T-helper 2 cell (primary cell): ENCODE measurements at regions not wholly inside any gene's neighbourhood (a gene's known extent, or its start where the extent isn't known, plus 50 kb on each side); places are given as distances from the start of the nearest gene placed in this dataset.

Source experiments
- DNase-seq, 5 experiments: peaks; one replicate each; pipeline versions ENCODE4 v3.0.0 to v3.0.0-alpha.2; 2012 to 2022

DNA sequence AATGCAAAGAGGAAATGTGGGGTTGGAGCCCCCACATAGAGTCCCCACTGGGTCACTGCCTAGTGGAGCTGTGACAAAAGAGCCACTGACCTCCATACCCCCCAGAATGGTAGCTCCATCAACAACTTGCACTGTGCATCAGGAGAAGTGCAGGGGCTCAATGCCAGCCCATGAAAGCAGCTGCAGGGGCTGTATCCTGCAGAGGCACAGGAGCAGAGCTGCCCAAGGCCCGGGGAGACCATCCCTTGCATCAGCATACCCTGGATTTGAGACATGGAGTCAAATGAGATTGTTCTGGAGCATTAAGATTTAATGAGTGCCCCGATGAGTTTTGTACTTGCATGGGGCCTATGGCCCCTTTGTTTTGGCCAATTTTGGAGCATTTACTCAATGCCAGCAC lies 1023.6 kb downstream of the VRK1 start:
- no peak for DNase-seq

DNA sequence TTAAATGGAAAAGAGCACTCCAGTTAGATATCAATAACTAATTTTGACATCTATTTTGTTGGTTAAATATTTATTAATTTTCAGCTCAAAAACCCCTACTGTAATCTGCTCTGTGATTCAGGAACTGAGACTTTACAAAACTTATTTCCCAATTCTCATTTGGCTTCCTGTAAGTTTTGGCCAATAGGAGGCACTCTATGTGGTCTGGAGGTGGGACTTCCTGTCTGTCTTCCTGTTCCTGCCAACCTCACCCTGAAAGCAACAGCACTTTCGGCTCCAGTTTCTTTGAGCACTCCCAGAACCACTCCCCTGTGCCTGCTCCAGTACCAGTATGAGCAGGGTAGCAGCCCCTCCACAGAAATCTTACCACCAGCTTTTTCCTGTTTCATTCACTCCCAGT lies 1027.0 kb downstream of the VRK1 start:
- peak in 1 of 5 experiments; percentile 21 for DNase-seq

DNA sequence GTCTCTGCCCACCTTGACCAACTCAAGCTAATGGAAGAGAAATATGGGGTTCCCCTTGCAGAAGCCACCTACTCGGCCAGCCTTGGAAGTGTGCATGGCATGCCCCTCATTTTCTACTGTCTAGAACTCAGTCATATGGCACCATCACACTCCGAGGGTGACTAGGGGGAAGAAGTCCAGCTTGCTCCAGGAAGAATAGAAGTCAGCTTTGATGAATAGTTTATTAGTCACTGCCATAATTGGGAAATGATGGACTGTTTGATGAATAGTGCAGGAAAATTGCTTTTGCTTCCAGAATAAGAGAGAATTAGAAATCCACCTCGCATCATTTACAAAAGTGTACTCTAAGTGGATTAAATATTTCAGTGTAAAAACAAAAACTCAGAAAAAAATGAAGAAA lies 1030.6 kb downstream of the VRK1 start:
- no peak for DNase-seq

GRCh38 chr14:97832776-97833175 lies 1035.6 kb downstream of the VRK1 start:
- no peak for DNase-seq

- DNase-seq = no peak
Measured at GRCh38 chr14:97838986-97839385, 1041.8 kb downstream of the VRK1 start.

- DNase-seq = no peak
Measured at GRCh38 chr14:97840159-97840558, 1043.0 kb downstream of the VRK1 start.

GRCh38 chr14:97841762-97842161 lies 1044.6 kb downstream of the VRK1 start:
- DNase-seq = peak in 1 of 5 experiments; percentile 32

- DNase-seq = no peak
Measured at GRCh38 chr14:97843066-97843465, 1045.9 kb downstream of the VRK1 start.

DNA sequence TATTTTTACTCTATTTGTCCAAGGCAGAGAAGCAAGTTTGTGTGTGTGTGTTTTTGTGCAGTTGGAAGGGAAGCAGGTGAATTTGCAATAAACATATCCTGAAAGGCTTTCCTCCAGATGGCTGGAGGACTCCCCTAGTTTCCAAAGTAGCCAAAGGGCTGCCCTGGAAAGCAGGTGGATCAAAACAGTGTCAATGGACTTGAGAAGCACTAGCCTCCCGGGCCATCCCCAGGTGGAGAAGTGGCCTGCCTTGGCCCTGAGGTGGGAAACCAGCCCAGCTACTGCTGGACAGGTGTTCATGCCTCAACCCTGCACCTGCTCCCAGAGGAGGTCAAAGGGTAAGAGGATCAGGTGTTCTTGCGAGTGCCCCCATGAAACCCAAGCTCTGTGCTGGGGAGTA lies 1046.9 kb downstream of the VRK1 start:
- DNase-seq = no peak

- peak in 2 of 5 experiments; percentile 31 to 77 for DNase-seq
Measured at GRCh38 chr14:97846156-97846555, 1049.0 kb downstream of the VRK1 start.

DNA sequence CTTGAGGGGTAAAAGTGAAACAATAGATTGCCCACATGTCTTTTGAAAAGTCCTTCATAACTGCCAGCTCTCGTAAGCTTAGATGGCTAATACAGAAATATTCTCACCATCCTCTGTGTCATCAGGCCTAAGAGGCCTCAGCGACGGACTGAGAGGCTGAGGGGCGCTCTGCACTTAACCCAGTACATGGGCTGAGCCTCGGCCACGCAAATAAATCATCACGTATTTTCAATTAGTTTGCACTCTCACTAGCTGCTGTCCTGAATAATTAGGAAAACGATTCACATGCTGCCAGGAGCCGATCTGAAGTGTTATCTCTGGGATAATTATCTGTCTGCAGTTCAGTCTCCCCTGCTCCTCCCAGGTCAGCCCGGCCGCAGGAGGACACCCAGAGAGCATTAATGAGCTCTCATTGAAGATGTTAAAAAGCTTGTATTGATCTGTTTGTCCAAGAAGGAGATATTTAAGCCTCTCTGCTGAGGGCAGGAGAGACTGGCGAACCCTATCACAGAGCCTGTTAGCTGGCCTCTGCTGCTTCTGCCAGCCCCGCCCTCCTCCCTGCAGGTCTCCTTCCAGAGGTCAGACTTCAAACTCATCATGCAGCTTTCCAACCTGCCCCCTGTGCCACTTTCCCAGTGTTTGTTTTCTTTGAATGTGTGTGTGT lies 1051.3 kb downstream of the VRK1 start:
- DNase-seq = no peak

GRCh38 chr14:97850466-97850865 lies 1053.3 kb downstream of the VRK1 start:
- DNase-seq = no peak

DNA sequence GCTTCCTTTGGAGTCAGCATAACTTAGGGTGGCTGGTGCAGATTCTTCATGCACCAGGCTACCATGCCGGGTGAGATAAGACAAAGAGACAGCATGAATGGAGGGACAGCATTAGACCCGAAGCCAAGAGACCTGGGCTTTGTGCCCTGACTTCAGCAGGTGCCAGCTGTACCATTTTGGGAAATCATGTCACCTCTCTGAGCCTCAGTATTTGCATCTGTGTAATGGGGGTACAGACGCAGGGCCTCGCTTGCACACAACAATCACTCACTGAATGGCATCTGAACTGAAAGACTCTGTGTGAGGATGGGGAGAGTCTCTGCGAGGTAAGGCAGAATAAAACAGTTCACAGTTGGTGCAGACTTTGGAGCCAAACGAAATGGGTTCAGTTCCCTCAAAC lies 1053.7 kb downstream of the VRK1 start:
- no peak for DNase-seq

DNA sequence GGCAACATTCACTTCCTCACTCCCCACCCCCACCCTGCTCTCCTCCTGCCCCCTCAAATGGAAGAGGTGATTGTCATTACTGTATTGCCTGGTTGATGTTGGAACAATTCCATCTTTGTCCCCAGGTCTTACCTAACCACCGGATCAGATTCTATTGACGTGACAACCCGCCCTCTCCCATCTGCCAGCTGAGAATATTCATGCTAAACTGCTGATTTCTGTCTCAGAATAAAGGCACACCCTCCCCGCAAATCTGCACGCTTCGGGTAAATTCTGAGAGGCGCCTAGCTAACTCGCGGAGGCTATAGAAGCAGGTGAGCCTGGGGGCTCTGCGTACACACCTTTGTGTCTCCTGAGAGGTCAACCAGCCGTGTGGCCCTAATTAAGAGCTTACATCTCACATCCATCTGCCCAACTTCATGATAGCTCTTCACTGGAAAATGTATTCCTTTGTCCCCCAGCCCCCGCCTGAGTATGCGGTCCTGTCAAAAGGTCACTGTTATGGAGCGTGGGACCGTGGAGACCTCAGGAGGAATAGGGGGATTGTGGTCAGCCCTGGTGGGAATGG lies 1054.3 kb downstream of the VRK1 start:
- no peak for DNase-seq

- DNase-seq = no peak
Measured at GRCh38 chr14:97854918-97855317, 1057.7 kb downstream of the VRK1 start.

- DNase-seq = no peak
Measured at GRCh38 chr14:97866195-97866594, 1069.0 kb downstream of the VRK1 start.

DNA sequence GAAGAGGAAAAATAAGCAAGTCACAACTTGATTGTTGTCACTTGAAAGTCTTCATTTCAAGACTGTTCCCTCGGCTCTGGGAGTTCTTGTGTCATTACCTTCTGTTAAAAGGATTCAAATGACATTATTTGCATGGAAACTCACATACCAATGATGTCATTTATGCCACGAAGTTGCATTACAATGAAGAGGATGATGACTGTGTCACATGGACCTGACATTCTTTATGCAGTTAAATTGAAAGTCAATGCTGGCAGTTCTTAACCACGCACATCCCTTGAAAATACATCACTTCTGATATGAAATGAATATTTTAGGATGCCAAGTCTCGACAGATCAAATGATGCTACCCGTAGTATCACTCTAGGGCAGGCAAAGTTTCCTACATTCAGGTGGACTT lies 1069.5 kb downstream of the VRK1 start:
- peak in 1 of 5 experiments; percentile 56 for DNase-seq

DNA sequence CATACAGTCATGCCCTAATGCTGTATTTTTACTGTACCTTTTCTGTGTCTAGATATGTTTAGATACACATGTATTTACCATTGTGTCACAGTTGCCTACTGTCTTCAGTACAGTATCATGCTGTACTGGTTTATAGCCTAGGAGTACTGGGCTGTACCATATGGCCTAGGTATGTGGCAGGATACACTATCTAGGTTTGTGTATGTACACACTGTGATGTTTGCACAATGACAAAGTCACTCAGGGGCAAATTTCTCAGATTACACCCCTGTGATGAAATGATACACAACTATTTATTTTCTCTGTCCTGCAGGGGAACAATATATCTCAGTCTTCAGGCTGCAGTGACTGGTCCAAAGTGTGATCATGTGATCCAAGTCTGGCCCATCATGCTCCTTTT lies 1076.1 kb downstream of the VRK1 start:
- no peak for DNase-seq

- DNase-seq = peak in 1 of 5 experiments; percentile 71
Measured at GRCh38 chr14:97874394-97874793, 1077.2 kb downstream of the VRK1 start.

- DNase-seq = no peak
Measured at GRCh38 chr14:97878206-97878605, 1081.0 kb downstream of the VRK1 start.

GRCh38 chr14:97878727-97879126 lies 1081.5 kb downstream of the VRK1 start:
- peak in 1 of 5 experiments; percentile 85 for DNase-seq

- no peak for DNase-seq
Measured at GRCh38 chr14:97887690-97888089, 1090.5 kb downstream of the VRK1 start.

- no peak for DNase-seq
Measured at GRCh38 chr14:97888331-97888730, 1091.1 kb downstream of the VRK1 start.

DNA sequence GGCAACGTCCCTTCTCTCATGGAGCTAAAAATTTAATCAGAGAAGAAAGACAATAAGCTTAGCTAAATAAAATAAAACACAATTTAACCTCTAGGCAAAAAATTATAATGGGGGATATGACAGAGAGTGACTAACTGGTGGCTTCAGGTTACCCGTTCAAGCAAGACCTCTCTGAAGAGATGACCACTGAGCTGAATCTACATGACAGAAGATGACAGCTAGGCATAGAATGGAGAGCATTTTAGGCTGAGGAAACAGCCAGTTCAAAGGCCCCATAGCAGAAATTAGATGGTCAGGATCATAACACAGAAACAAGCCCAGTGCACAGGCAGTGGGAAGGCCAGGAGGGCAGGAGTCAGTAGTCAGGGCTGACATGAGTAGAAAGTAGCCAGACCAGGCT lies 1094.3 kb downstream of the VRK1 start:
- DNase-seq = no peak

DNA sequence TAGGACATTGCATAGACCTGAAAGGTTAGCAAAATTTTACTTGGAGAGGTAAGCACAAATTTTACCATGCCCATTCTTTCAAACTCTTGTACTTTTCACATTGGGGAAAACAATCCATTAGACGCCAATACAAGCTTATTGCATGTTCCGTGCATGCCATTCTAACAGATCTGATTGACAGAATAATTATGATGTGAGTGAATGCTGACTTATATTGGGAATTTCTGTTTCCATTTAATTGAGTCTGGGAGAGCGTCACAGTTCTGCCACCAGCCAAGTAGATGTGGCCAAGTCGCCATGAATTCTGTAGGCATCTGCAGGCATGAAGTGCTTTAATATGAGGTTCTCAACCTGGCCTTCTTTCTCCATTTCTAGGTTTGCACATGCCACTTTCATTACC lies 1097.4 kb downstream of the VRK1 start:
- DNase-seq = no peak
